Fibroblast of skin of right biceps (primary cell): ENCODE measurements at regions not wholly inside any gene's neighbourhood (a gene's known extent, or its start where the extent isn't known, plus 50 kb on each side); places are given as distances from the start of the nearest gene placed in this dataset.
"Not testable (repeated sequence)": the region's sequence is repeated elsewhere in the genome, so short reads cannot be mapped to it uniquely, and the experiment has no call there.

Experiments
- DNase-seq: peaks from one replicate; pipeline ENCODE4 v3.0.0-alpha.2; 2013

DNA sequence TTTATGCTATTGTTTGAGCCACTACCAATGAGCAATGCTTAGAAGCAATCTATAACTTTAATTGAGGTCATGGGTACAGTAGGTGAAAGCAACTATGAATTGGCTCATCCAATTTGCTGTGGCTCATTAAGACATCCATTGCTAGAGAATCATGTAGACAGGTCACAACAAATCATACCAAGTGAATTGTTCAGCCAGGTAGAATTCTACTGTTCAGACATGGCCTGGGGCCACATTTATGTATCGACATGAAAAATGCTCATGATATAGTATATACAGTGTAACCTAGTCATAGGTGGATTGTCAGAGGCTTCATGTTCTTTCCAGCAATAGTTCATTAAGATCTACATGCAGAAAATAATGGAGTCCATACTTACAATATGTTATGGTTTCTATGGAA lies 633.7 kb upstream of the EYS start:
- DNase-seq = no peak

DNA sequence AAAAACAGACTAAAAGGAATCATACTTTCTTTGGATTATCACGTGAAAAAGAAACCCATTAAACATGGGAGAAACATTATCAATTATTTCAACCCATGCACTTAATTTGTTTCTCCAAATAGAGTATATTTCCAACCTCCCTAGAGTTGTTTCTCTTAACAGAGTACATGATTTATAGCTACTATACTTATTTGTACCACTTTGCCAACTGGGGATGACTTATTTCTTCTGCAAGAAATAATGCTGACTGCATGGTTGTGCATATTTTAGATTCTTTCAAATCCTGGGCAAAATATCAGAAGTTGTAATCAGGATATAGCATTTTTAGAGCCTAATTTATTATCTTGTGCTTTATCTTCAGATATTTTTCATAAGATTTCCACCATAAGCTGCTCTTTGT lies 629.1 kb upstream of the EYS start:
- peak; percentile 37 for DNase-seq

DNA sequence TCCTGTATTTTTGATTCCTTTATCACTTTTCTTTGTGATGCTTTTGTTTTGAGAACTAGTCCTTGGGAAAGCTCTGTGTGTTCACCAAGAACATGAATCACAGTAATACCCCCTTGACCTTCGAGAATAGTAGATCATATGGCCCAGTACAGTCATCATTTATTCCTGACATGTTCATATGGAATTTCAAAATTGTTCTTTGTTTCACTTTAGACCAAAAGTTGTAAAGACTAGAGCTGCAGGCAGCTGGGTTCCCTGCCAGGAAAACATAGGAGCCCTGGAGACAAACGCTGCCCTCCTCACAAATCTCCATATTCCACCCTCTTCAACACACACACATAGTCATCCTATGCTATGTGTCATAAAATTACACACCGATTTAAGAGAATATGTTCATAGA lies 621.2 kb upstream of the EYS start:
- peak; percentile 76 for DNase-seq

DNA sequence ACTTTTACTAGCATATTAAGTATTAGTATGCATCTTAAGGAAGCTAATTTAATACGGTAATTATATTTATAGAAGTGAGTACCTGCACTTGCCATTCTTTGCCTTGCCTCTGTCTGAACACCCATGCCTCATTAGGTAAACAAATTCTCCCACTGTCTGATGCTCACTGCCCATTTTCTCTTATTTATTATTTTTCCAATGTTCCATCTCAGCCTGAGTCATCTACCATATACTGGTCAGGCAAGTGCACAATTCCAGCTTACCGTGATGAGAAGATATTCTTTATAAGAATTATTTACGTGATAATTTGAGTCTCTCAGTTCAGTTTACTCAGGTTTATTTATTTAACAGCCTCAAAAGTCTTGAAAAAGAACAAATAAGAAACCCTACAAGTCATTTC lies 619.2 kb upstream of the EYS start:
- DNase-seq = no peak

DNA sequence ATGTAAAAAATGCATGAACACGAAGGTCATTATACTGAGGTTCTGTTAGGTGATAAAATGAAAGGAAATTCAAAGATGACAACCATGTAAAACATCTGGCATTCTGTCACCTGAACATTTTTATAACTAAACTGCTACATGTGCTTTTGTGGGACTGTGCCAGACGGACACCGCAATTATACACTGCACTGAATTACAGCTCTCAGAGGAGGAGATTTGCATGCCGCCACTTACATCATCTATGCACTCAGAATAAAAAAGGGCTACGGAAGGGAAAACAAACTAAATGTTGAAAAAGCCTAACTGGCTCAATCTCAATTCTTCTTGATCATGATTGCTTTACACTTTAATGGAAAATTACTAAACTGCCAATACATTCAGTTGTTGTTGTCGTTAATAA lies 614.0 kb upstream of the EYS start:
- DNase-seq = peak; percentile 20

DNA sequence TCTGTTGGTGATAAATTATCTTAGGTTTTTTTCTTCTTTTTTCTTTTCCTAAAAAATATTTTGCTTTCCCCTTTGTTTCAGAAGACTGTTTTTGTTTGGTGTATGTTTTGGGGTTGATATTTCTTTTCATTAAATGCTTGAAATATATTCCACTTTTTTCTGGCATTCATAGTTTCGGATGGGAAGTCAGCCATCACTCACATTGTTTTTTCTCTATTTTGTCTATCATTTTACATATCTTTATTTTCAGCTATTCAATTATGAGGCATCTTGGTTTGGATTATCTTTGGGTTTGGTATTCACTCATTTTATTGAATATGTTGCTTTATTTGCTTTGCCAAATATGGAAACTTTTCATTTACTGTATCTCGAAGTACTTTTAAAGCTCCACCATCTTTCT lies 600.5 kb upstream of the EYS start:
- peak; percentile 16 for DNase-seq

DNA sequence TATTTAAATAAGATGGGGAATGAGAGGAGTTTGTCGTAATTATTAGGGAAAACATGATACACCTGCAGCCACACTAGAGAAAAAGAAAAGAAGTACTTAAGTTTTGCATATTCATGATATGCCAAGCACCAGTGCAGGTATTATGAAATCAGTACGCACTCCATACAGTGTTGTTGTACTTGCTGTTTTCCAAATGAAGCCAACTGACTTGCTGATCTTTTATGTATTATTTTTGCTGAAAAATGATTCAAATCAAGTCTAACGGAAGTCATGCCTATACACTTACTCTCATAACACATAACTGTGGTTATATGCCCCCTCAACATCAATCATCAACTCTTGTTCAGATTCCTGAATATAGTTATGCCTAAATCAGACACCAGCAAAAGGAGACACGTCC lies 584.9 kb upstream of the EYS start:
- peak; percentile 19 for DNase-seq

DNA sequence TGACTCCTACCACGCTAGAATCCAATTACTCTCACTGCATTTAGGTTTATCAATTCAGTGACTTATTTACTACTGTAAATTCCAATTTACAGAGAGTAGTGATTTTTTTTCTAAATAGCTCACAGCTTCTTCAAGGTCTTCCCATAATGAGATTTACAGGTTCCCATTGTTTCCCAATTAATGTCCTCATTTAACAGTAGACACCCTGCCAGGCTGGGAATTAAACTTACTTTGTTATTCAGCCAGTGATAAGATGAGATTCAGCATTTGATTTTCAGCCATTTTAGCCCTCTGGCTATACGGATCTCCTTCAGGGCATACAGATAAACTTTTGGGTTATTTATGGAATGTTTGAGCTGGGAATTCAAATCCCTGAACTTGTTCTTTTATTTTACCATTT lies 582.9 kb upstream of the EYS start:
- DNase-seq = no peak

DNA sequence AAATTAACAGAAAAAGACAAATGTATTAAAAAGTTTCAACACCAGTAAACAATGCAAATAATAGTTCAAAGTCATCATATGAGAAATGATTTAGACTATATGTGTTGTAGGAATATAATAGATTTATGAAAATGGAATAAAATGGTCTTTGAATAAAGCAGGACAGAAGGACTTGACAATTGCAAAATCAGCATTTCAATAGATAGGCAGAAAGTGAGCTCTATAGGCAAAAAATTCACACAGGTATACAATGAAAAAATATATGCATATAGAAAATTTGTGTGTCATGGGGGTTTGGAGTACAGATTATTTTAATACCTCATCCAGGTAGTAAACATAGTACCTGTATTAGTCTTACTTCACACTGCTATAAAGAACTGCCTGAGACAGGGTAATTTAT lies 571.1 kb upstream of the EYS start:
- DNase-seq = no peak

DNA sequence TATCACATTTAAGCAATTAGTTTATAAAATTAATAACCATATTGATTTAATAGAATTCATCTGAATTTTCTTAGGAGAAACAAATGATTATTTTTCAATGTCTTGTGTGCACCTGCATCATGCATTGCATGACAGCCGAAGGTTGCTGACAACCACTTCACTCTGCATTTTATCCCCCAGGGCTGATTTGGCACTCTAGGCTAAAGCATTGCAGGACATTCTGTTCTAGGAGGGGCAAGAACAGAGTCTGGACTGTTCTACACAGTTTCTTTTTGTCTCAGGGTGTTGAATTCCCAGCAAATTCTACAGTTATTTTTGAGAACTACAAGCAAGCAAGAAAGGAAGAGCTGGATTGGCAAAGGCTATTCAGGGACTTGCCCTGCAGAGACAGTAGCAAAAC lies 570.4 kb upstream of the EYS start:
- DNase-seq = no peak

DNA sequence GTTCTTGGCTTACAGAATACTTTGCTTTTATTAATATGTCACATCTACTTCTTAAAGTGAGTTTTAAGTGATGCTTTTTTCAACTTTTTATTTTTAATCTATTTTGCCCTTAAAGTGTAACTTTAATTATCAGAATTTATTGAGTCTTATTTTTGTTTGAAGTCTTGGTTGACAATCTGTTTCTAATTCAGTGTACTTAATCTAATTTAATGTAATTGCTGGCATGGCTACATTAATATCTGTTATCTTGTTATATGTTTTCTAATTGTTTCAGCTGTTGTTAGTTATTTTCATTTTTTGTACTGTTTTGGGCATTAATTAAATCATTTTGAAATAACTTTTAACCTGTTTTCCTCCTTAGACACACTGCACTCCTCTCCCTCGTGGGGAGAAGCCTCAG lies 558.7 kb upstream of the EYS start:
- no peak for DNase-seq

DNA sequence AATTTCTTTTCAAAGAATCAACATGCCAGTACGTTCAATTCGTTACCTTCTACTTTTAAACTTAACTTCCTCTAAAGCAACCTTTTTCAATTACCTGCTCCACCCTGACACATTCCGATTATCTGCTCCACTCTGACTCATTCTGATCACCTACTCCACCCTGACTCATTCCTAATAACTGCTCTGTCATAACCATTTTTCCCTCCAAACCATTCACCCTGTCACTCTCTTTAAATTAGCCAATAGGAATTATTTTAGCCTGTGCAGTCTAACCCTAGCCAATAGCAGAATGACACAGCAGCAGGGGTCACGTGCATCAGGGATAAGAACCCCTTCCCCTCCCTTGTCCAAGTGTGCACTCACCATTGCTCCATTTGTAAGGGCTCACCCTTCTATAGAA lies 557.4 kb upstream of the EYS start:
- DNase-seq = no peak

DNA sequence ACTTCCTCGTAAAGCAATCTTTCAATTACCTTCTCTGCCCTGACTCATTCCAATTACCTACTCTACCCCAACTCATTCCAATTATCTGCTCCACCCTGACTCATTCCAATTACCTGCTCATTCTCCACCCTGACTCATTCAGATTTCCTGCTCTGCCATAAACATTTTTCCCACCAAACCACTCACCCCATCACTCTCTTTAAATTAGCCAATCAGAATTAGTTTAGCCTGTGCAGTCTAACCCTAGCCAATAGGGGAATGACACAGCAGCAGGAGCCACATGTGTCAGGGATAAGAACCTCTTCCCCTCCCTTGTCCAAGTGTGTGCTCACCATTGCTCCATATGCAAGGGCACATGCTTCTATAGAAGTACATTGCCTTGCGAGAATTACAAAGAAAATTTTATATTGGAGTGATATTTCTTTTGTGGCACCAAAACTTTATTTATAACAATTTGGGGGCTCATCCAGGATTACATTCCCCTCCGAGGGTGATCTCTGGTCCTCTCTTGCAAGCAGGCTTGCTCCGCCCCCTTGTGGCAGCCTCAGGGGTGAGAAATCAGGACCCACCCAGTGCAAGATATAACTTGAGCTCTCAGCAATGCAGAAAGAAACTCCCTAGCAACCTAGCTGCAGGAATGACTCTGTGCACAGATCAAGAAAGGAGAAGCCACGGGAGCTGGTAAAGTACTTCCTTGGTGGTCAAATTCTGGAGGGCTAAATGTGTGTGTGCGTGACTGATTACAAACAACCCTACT lies 551.9 kb upstream of the EYS start:
- DNase-seq = not testable (repeated sequence)

DNA sequence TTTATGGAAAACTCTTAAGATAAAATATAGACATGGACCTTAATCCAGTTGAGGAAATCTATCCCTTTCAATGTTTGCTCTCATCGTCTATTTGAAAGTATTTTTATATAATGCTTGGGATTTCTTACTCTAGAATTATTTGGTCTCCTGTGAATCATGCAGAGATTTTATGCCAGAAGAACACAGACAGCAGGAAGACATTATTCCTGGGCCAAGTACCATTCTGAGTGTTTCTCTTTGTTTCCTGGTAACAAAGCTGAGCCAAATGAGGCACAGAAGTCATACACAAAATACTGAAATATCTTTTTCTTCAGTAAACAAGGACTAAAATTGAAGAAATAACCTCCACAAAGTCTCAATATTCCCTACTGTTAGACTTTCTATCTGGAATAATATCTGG lies 538.2 kb upstream of the EYS start:
- DNase-seq = peak; percentile 9

DNA sequence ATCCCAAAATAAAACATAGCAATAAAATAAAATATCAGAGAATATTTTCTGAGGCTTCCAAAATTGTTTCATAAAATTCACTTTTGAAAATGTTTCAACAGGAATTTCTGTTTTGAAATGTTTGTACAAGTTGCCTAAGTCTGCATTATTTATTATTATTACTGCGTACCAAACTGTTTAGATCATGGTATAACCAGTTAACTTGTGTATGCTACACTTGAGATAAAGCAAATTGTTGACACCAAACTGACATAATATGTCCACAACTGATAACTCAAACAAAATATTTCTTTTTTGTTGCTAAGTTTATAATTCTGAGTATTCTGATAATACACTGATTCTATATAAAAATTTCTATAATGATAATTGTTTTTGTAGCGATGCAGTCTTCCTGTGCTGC lies 531.8 kb upstream of the EYS start:
- DNase-seq = peak; percentile 1

DNA sequence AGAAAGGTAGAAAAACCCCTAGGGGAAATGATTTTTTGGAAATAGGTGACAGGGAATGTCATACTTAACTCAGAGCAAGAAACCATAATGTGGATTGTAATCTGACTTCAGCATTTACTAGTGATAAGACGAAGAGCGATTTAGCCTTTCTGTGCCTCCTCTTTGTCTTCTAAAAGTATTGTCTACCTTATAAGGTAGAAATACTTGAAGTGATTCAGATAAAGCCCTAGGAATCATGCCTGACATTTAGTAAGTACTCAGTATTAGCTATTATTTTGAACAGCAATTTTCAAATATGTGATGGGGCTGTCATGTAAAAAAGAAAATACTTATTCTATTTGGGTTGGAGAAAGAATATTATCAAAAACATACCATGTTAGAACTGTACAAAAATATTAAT lies 525.9 kb upstream of the EYS start:
- no peak for DNase-seq

DNA sequence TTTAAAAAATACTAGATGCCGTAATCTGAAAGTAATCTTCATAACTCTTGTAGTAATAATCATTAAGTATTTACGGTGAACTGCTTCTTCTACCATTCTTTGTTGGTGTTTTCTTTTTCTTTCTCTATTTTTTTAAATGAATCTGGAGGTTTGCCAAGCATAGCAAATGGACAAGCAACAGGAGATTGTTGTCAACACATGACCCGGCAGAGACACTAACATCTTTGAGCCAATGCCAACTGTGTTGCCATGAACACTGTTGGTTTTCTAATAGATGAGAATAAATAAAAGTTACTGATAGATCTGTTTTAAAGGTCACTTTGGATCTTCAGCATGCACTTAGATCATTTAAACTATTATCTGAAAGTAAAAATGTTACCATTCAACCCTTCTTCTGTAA lies 523.6 kb upstream of the EYS start:
- DNase-seq = no peak

DNA sequence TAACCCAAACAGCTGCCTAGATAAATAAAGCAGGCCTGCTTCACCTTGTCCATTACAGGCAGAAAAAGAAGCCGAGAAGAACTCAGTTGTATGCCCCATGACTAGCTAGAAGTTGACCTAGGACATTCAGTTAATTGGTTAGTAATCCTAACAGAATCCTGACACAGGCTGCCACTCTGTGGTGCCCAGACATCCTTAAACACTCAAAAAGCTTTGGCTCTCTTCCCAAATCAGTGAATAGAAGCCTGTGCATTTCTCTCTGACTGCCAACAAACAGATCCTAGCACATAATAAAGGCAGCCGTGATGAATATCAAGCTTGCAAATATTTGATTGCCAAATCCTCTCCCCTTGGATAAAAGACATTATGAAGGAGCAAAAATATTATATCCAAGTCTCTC lies 519.1 kb upstream of the EYS start:
- peak; percentile 24 for DNase-seq

DNA sequence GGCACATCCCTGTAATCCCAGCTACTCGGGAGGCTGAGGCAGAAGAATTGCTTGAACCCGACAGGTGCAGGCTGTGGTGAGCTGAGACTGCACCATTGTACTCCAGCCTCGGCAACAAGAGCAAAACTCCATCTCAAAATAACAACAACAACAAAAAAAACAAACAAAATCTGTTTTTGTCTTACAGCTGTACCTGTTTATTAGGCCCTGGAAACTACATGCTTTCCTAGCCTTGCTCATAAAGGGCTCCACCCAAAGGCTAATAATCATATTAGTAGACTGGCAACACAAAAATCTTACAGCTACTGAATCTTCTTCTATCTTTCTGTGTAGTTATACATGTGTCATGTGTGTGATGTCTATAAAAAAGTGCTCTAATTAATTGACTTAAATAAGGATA lies 503.9 kb upstream of the EYS start:
- no peak for DNase-seq

DNA sequence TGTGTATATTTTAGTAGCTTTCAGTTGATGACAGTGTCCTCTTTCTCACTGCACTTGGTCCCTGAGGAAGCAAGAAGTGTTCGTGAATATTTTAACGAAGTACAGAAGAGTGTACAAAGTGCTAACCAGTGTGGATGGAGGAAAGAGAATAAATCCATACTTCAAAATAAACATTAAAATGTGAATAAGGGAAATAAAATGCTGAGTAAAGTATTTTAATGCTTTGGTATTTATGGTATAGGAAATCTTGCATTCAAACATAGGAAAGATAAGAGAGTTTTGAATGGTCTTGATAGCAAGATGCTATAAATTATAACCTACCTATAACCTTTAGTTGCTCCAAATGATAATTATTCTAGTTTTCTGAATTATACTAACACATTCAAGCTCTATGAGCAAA lies 493.4 kb upstream of the EYS start:
- DNase-seq = no peak

DNA sequence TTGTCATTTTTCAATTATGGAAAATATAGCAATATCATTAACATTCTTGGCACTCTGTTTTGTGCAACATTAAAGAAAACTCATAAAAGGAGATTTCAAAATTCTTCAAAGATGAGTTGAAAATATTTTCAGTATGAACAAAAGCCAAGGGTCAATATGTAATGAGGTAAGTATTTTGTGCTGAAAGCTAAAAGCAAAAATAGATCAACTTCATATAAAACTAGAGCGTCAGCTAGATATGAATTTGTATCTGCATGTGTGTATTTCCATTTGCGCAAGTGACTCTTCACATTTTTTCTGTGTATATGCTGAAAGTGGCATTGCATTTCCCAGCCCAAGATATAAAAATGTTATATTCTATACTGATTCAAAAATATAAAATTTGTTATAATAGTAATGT lies 492.1 kb upstream of the EYS start:
- DNase-seq = peak; percentile 66

DNA sequence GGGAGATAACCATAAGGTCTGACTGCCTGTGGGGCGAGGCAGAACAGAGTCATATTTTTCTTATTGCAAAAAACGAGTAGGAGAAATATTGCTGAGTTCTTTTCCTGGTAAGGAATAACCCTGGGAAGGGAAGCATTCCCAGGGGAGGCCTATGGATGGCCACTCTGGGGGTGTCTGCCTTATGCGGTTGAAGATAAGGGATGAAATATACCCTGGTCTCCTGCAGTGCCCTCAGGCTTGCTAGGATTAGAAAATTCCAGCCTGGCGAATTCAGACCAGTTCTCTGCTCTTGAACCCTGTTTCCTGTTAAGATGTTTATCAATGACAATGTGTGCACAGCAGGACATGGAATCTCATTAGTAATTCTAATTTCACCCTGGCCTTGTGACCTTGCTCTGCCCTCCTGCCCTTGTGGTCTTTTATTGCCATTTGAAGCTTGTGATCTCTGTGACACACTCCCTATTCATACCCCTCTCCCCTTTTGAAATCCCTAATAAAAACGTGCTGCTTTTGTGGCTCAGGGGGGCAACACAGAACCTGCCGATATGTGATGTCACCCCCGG lies 491.1 kb upstream of the EYS start:
- peak; percentile 10 for DNase-seq

DNA sequence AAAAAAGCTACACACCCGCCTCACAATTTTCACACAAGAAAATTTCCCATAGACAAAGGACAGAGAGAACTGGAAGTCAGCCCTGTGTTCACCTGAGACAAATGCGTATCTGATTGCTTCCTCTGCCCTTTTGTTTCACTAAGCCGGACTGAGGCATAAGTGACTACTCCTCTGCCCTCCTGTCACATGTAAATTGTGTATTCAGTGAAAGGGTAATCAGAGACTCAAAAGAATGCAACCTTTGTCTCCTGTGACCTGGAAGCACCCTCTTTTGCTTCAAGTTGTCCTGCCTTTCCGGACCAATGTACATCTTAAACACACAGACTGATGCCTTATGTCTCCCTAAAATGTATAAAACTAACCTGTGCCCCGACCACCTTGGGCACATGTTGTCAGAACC lies 483.8 kb upstream of the EYS start:
- DNase-seq = no peak

DNA sequence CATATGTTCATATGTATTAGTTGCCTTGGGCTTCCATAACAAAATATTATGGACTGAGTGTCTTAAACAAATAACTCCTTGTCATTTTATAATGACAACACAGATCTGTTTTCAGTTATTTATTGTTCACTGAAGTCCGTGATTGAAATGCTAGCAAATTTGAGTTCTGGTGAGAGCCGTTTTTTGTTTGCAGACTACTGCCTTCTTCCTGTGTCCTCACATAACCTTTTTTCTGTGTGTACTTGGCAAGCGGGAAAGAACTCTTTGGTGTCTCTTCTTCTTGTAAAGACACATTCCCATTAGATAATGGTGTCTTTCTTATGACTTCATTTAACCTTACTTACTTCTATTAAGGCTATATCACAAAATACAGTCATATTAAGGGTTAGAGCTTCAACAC lies 482.9 kb upstream of the EYS start:
- DNase-seq = no peak

DNA sequence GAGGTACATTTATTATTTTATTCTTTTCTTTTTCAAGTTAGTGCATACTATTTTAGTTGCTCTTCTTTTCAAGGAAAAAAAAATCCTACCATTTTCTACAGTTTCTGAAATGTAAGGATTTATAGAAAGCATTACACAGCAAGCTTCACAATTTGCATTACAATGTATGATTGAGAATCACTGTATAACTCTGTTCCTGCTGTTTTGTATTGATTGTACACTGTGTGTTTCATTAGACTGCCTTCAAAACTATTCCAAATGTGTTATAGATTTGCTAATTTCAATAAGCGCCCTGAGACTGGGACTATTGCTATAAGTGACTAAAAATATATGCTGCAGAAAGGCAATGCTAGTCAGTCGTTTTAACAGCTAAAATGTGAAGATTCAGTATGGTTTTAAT lies 479.7 kb upstream of the EYS start:
- no peak for DNase-seq
